ENCODE measurements at regions not wholly inside any gene's neighbourhood (a gene's known extent, or its start where the extent isn't known, plus 50 kb on each side); places are given as distances from the start of the nearest gene placed in this dataset.
"Not testable (repeated sequence)": the region's sequence is repeated elsewhere in the genome, so short reads cannot be mapped to it uniquely, and the experiment has no call there.

DNA sequence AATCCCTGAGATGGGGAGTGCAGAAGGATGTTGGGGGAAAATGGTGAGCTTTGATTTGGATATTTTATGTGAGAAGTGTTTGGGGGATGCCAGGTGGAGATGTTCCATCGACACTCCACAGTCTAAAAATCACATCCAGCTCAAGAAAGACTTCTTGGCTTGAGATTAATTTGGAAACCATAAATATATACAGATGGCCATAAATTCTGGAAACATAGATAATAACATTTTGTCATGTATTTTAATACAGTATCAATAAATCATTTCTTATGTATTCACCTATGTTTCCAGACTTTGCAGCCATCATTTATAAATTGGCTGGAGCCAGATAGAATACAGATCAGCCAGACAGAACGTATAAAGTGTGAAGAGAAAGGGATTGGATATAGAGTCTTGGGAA is 245.5 kb upstream of the DDHD1 start:
- ChIA-PET POLR2A (interaction anchor here (0.6 kb wide), 1 partner anchor 25 kb away, joined by 3 read pairs; no protein-coding TSS in a partner anchor), CTCF (ENCODE audit: low intra/inter-chr PET ratio) (no interaction called here)
- H3K4me1 ChIP-seq (replicated peaks in 1 of 2; ENCODE audit: control insufficient read depth in 2 of 2, insufficient read depth in 2 of 2, low read length in 2 of 2): no peaks in the 10 kb centered on the region
- H3K27me3 ChIP-seq (ENCODE audit: control insufficient read depth in 2 of 2, insufficient read depth in 2 of 2, low read length in 2 of 2): no peaks in the 10 kb centered on the region
- H3K79me2 ChIP-seq (ENCODE audit: control insufficient read depth, insufficient read depth, low read length): no peaks in the 10 kb centered on the region
- H3K9ac ChIP-seq (ENCODE audit: insufficient read depth in 1 of 2, low read depth in 2 of 2, low read length in 2 of 2): no peak overlapping the region
- no peak overlapping the region for H2AFZ ChIP-seq (ENCODE audit: low read depth, low read length)
- DNase-seq (ENCODE audit: extremely low read depth in 1 of 4, low spot score in 3 of 4): no peak
- 0% methylated on average over 2 of the region's 2 CpGs for WGBS (ENCODE audit: insufficient coverage, low coverage, missing lambda C conversion rate)
- no TSS peak for BruUV-seq (replicated peaks)
- no peak for ATAC-seq
- H3K4me3 ChIP-seq: no peak overlapping the region
- H3K36me3 ChIP-seq (ENCODE audit: control insufficient read depth, insufficient read depth, low read length): no peaks in the 10 kb centered on the region
- no peak for FAIRE-seq
- H3K9me1 ChIP-seq (ENCODE audit: control insufficient read depth, insufficient read depth, low read length): no peaks in the 10 kb centered on the region
- TF ChIP-seq ELF1 (tag; IDR thresholded peaks at IDR 0.05): no peak
- TF ChIP-seq, protein P1, sequence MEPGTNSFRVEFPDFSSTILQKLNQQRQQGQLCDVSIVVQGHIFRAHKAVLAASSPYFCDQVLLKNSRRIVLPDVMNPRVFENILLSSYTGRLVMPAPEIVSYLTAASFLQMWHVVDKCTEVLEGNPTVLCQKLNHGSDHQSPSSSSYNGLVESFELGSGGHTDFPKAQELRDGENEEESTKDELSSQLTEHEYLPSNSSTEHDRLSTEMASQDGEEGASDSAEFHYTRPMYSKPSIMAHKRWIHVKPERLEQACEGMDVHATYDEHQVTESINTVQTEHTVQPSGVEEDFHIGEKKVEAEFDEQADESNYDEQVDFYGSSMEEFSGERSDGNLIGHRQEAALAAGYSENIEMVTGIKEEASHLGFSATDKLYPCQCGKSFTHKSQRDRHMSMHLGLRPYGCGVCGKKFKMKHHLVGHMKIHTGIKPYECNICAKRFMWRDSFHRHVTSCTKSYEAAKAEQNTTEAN (CRISPR knock-in tag; IDR thresholded peaks at IDR 0.05): no peak
- TF ChIP-seq TCF7 (IDR thresholded peaks at IDR 0.05; ENCODE audit: borderline replicate concordance): no peak
- no peak for TF ChIP-seq GABPB2 (CRISPR knock-in tag; conservative IDR thresholded peaks at IDR 0.05)
- no peak for TF ChIP-seq ZNF263 (CRISPR knock-in tag; IDR thresholded peaks at IDR 0.05; ENCODE audit: borderline replicate concordance)
- no peak for TF ChIP-seq GATAD2A (IDR thresholded peaks at IDR 0.05)
- TF ChIP-seq SNIP1 (IDR thresholded peaks at IDR 0.05; ENCODE audit: low read depth): no peak
- no peak for TF ChIP-seq ZSCAN32 (CRISPR knock-in tag; IDR thresholded peaks at IDR 0.05)
- no peak for TF ChIP-seq RCOR1 (IDR thresholded peaks at IDR 0.05; ENCODE audit: borderline replicate concordance in 1 of 2, low read depth in 2 of 2, low read length in 2 of 2)
- no peak for TF ChIP-seq ZNF133 (CRISPR knock-in tag; IDR thresholded peaks at IDR 0.05)
- TF ChIP-seq FOXA3 (CRISPR knock-in tag; conservative IDR thresholded peaks at IDR 0.05 in 1 of 2, IDR thresholded peaks at IDR 0.05 in 1 of 2): no peak
- no peak for TF ChIP-seq CSDE1 (IDR thresholded peaks at IDR 0.05)
- TF ChIP-seq, protein P2, sequence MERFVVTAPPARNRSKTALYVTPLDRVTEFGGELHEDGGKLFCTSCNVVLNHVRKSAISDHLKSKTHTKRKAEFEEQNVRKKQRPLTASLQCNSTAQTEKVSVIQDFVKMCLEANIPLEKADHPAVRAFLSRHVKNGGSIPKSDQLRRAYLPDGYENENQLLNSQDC (CRISPR knock-in tag; IDR thresholded peaks at IDR 0.05): no peak
- TF ChIP-seq MYBL2 (IDR thresholded peaks at IDR 0.05; ENCODE audit: low read depth): no peak
- no peak for TF ChIP-seq MYBL2 (CRISPR knock-in tag; IDR thresholded peaks at IDR 0.05; ENCODE audit: borderline replicate concordance)
- TF ChIP-seq DLX4 (CRISPR knock-in tag; IDR thresholded peaks at IDR 0.05): no peak
- no peak for TF ChIP-seq ZNF232 (CRISPR knock-in tag; IDR thresholded peaks at IDR 0.05)
- TF ChIP-seq CBX1 (IDR thresholded peaks at IDR 0.05; ENCODE audit: low read depth): no peak
- no peak for TF ChIP-seq MTA1 (IDR thresholded peaks at IDR 0.05; ENCODE audit: borderline replicate concordance)
- H3K27ac ChIP-seq (ENCODE audit: extremely low read depth, low read depth, low read length): no peak overlapping the region
- no peak overlapping the region for H3K4me2 ChIP-seq (ENCODE audit: insufficient read depth, low read length)
- H3K9me3 ChIP-seq (replicated peaks; ENCODE audit: control insufficient read depth, insufficient read depth, low read depth, low read length): no peaks in the 10 kb centered on the region
- intact Hi-C loops (cut with micrococcal nuclease) (no loop called here), in situ Hi-C loops (cut with MboI) (no loop called here)
- H4K20me1 ChIP-seq (replicated peaks; ENCODE audit: control insufficient read depth, insufficient read depth, low read length): no peaks in the 10 kb centered on the region

- intact Hi-C loops (cut with micrococcal nuclease); CTCF ChIA-PET (ENCODE audit: low intra/inter-chr PET ratio); BruUV-seq (replicated peaks); H3K36me3 ChIP-seq (ENCODE audit: control insufficient read depth, insufficient read depth, low read length); ATAC-seq; FAIRE-seq; H3K9ac ChIP-seq (ENCODE audit: insufficient read depth in 1 of 2, low read depth in 2 of 2, low read length in 2 of 2); H3K79me2 ChIP-seq (ENCODE audit: control insufficient read depth, insufficient read depth, low read length); in situ Hi-C loops (cut with MboI); H3K4me1 ChIP-seq (replicated peaks in 1 of 2; ENCODE audit: control insufficient read depth in 2 of 2, insufficient read depth in 2 of 2, low read length in 2 of 2); H3K9me3 ChIP-seq (replicated peaks; ENCODE audit: control insufficient read depth, insufficient read depth, low read depth, low read length); H4K20me1 ChIP-seq (replicated peaks; ENCODE audit: control insufficient read depth, insufficient read depth, low read length); H3K27me3 ChIP-seq (ENCODE audit: control insufficient read depth in 2 of 2, insufficient read depth in 2 of 2, low read length in 2 of 2); H3K27ac ChIP-seq (ENCODE audit: extremely low read depth, low read depth, low read length); H3K4me2 ChIP-seq (ENCODE audit: insufficient read depth, low read length); DNase-seq (ENCODE audit: extremely low read depth in 1 of 4, low spot score in 3 of 4); POLR2A ChIA-PET; H2AFZ ChIP-seq (ENCODE audit: low read depth, low read length); H3K4me3 ChIP-seq; H3K9me1 ChIP-seq (ENCODE audit: control insufficient read depth, insufficient read depth, low read length): not testable (repeated sequence)
- 0% methylated on average over 1 of the region's 4 CpGs for WGBS (ENCODE audit: insufficient coverage, low coverage, missing lambda C conversion rate)
These were observed 242.1 kb upstream of the DDHD1 start for GRCh38 chr14:53395267-53395666.
